Panc1 (cell line): ENCODE measurements at regions not wholly inside any gene's neighbourhood (a gene's known extent, or its start where the extent isn't known, plus 50 kb on each side); places are given as distances from the start of the nearest gene placed in this dataset.

Experiments
- ATAC-seq: fragments of 200-7000 bp; cut with Tn5 transposase; 2 replicates; pipeline ENCODE4 v1.9.1; 2020; ENCODE audit warnings: mild to moderate bottlenecking, moderate library complexity
- BruUV-seq: library from RNA; stranded (reverse); fragments of 400-500 nt; replicated peaks from 2 replicates; lab custom pipeline; 2021; lab: Mats Ljungman, UMichigan
- CTCF ChIA-PET: fragments of 300-600 bp; sonication (Branson Sonifier 250); formaldehyde crosslinking; loops from one replicate; lab custom pipeline; 2022; ENCODE audit warnings: antibody characterized with exemption; lab: Charles Lee
- POLR2A ChIA-PET: fragments of 300-600 bp; sonication (Branson Sonifier 250); formaldehyde crosslinking; loops from one replicate; lab custom pipeline; 2022; ENCODE audit warnings: antibody characterized with exemption; lab: Charles Lee
- DNase-seq: peaks from one replicate; pipeline ENCODE4 v3.0.0-alpha.2; 2010; ENCODE audit warnings: low read depth, low spot score
- H3K27ac ChIP-seq: 2 replicates; pipeline ENCODE4 v1.5.1; 2011; ENCODE audit warnings: mild to moderate bottlenecking, low read length, inconsistent platforms
- H3K27me3 ChIP-seq: fragments of 200-500 bp; sonication (Bioruptor generic); 2 replicates; pipeline ENCODE4 v1.6.0; 2014; ENCODE audit warnings: low read length, inconsistent platforms; ENCODE audit not compliant: control insufficient read depth, insufficient read depth
- H3K36me3 ChIP-seq: fragments of 200-500 bp; sonication (Bioruptor generic); 2 replicates; pipeline ENCODE4 v1.5.1; 2014; ENCODE audit warnings: inconsistent platforms, mild to moderate bottlenecking, low read length, moderate library complexity; ENCODE audit not compliant: control insufficient read depth, insufficient read depth
- H3K4me1 ChIP-seq: 2 replicates; pipeline ENCODE4 v1.5.1; 2011; ENCODE audit warnings: inconsistent platforms, mild to moderate bottlenecking, low read length, moderate library complexity; ENCODE audit not compliant: control insufficient read depth, insufficient read depth
- H3K4me3 ChIP-seq, 2 experiments: 2 replicates each; pipeline ENCODE4 v1.5.1; 2011 to 2012; ENCODE audit warnings: low read depth in 2 of 2, low read length in 2 of 2, mild to moderate bottlenecking in 2 of 2, inconsistent platforms in 1 of 2, moderate library complexity in 1 of 2
- H3K9me3 ChIP-seq: fragments of 200-500 bp; sonication (Bioruptor generic); 2 replicates; pipeline ENCODE4 v1.5.1; 2014; ENCODE audit warnings: low read depth, mild to moderate bottlenecking, inconsistent platforms, low read length, moderate library complexity; ENCODE audit not compliant: control insufficient read depth, insufficient read depth
- CTCF ChIP-seq: fragments of 450-650 bp; IDR thresholded peaks from 2 replicates; pipeline ENCODE4 v1.5.1; 2017; ENCODE audit warnings: mild to moderate bottlenecking
- POLR2AphosphoS5 ChIP-seq: IDR thresholded peaks from 2 replicates; pipeline ENCODE4 v1.6.1; 2012; ENCODE audit warnings: mild to moderate bottlenecking, low read depth, low read length, moderate library complexity
- REST ChIP-seq, 2 experiments: IDR thresholded peaks; 2 replicates each; pipeline ENCODE4 v1.6.1; 2011 to 2012; ENCODE audit warnings: low read depth in 2 of 2, control low read depth in 1 of 2, low read length in 1 of 2, mild to moderate bottlenecking in 1 of 2, moderate library complexity in 1 of 2; ENCODE audit not compliant: insufficient read depth in 1 of 2
- SIN3A ChIP-seq: IDR thresholded peaks from 2 replicates; pipeline ENCODE4 v1.6.1; 2012; ENCODE audit warnings: low read depth, mild to moderate bottlenecking, low read length, moderate library complexity, borderline replicate concordance; ENCODE audit not compliant: insufficient read depth
- TCF7L2 ChIP-seq: IDR thresholded peaks from 2 replicates; pipeline ENCODE4 v1.6.1; 2011; ENCODE audit warnings: mild to moderate bottlenecking, low read depth, low read length, inconsistent platforms
- in situ Hi-C: cut with HindIII; loops from 2 replicates; pipeline ENCODE4 v1.10.0; 2016; ENCODE audit warnings: low sequenced_read_pairs, low pct_unique_long_range_greater_than_20kb
- intact Hi-C: fragments of 100-400 bp; cut with micrococcal nuclease; formaldehyde crosslinking; loops from one replicate; pipeline ENCODE4 v1.10.0; 2022; ENCODE audit not compliant: unreplicated experiment

DNA sequence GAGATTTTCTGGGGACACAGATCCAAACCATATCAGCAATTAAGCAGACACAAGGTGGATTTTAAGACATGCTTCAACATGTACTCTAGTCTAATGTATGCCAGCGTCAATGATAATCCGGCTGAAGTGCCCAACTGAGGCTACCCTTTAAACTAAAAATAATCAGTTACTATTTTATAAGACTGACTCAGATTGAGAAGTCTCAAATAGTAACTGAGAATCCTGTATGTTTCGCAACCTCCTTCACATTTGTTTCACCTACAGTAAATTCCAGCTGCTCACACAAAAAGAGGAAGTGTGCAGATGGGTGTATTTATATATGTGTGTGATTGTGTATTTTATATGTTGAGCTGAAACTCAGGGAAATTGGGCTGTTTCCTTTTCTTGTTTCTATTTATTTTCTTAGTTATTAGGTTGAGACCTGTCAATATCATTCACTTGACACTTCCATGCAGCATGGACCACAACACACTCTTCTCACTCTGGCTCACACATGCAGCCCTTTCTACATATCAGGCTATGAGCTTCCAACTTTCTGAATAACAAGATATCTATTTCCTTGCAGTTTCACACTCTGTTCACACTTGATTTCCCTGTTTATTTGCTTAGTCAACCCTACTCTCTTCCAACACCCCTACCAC, 1224.9 kb upstream of the TMEM132C start:
- Histone ChIP-seq H3K9me3 (no peaks in the 10 kb centered on the region), H3K36me3 (no peaks in the 10 kb centered on the region), H3K4me1 (no peaks in the 10 kb centered on the region), H3K27ac (no peak overlapping the region), H3K4me3 (no peak overlapping the region), H3K27me3 (no peaks in the 10 kb centered on the region)
- ChIA-PET CTCF (no interaction called here), POLR2A (no interaction called here)
- BruUV-seq, result no TSS peak
- no peak for DNase-seq
- no peak for TF ChIP-seq POLR2AphosphoS5
- no peak for TF ChIP-seq REST (IDR thresholded peaks at IDR 0.05; ENCODE audit: insufficient read depth in 1 of 2, low read depth in 2 of 2, low read length in 1 of 2)
- no peak for TF ChIP-seq SIN3A
- TF ChIP-seq CTCF, result no peak
- TF ChIP-seq TCF7L2, result no peak
- in situ Hi-C loops (no loop called here), intact Hi-C loops (no loop called here)
- ATAC-seq, result no peak

DNA sequence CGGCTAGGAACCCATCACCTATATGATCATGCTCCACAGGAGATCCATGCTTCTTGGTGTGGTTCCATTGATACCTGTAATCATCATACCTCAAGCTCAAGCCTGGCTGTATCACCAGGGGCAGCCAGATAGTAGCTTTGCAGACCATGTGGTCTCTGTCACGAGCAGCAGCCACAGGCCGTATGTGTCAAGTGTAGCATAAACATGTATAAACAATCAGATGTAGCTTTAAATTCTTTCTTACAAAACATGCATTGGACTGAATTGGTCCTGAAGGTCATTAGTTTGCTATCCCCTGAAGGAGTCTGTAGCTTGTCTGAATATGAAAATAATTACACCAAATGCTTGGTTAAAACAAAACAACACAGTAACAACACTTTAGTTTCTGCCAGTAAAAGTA, 1223.2 kb upstream of the TMEM132C start:
- Histone ChIP-seq H3K4me3 (no peak overlapping the region), H3K27me3 (no peaks in the 10 kb centered on the region), H3K36me3 (no peaks in the 10 kb centered on the region), H3K27ac (no peak overlapping the region), H3K4me1 (no peaks in the 10 kb centered on the region), H3K9me3 (no peaks in the 10 kb centered on the region)
- BruUV-seq, result no TSS peak
- intact Hi-C loops, result no loop called here
- ATAC-seq (no peak), DNase-seq (no peak)
- CTCF ChIA-PET, result no interaction called here
- in situ Hi-C loops, result no loop called here
- POLR2A ChIA-PET, result no interaction called here
- no peak for TF ChIP-seq REST (IDR thresholded peaks at IDR 0.05; ENCODE audit: insufficient read depth in 1 of 2, low read depth in 2 of 2, low read length in 1 of 2)
- no peak for TF ChIP-seq TCF7L2
- TF ChIP-seq CTCF, result no peak
- TF ChIP-seq SIN3A, result no peak
- no peak for TF ChIP-seq POLR2AphosphoS5
